Skeletal muscle tissue (tissue), 3 donors: ENCODE measurements at regions not wholly inside any gene's neighbourhood (a gene's known extent, or its start where the extent isn't known, plus 50 kb on each side); places are given as distances from the start of the nearest gene placed in this dataset.
A peak's percentile ranks its signal among the peaks of the same experiment; 100 is the strongest.
"Not testable (repeated sequence)": the region's sequence is repeated elsewhere in the genome, so short reads cannot be mapped to it uniquely, and the experiment has no call there.

Source experiments
- H3K27ac ChIP-seq: one replicate; pipeline ENCODE4 v1.7.0; 2013; ENCODE audit warnings: mild to moderate bottlenecking, low read depth, low read length, inconsistent platforms
- H3K27me3 ChIP-seq, 3 donors: one replicate each; pipeline ENCODE4 v1.7.0; 2013; ENCODE audit warnings: low read length in 3 of 3; ENCODE audit not compliant: control insufficient read depth in 3 of 3, insufficient read depth in 3 of 3
- H3K36me3 ChIP-seq, 3 donors: one replicate each; pipeline ENCODE4 v1.7.0; 2013; ENCODE audit warnings: low read length in 3 of 3; ENCODE audit not compliant: control insufficient read depth in 3 of 3, insufficient read depth in 3 of 3
- H3K4me1 ChIP-seq, 3 donors: one replicate each; pipeline ENCODE4 v1.7.0; 2013; ENCODE audit warnings: low read length in 3 of 3, mild to moderate bottlenecking in 3 of 3; ENCODE audit not compliant: control insufficient read depth in 3 of 3, insufficient read depth in 3 of 3
- H3K4me3 ChIP-seq, 3 donors: one replicate each; pipeline ENCODE4 v1.7.0; 2013; ENCODE audit warnings: low read length in 3 of 3
- H3K9ac ChIP-seq, 3 donors: one replicate each; pipeline ENCODE4 v1.7.0; 2013; ENCODE audit warnings: low read length in 3 of 3, mild to moderate bottlenecking in 3 of 3, moderate library complexity in 2 of 3, low read depth in 1 of 3
- H3K9me3 ChIP-seq, 3 donors: one replicate each; pipeline ENCODE4 v1.7.0; 2013; ENCODE audit warnings: low read length in 3 of 3; ENCODE audit not compliant: control insufficient read depth in 3 of 3
- donor health status: Osteomylitis.

- H3K9ac ChIP-seq, H3K27me3 ChIP-seq, H3K4me3 ChIP-seq, H3K36me3 ChIP-seq, H3K4me1 ChIP-seq, H3K9me3 ChIP-seq, H3K27ac ChIP-seq: not testable (repeated sequence)
Measured at GRCh38 chr3:180786227-180786626, 106.9 kb upstream of the CCDC39 start.

GRCh38 chr3:180789774-180790173 is 110.5 kb upstream of the CCDC39 start:
- Histone ChIP-seq H3K27me3 (no peaks in the 10 kb centered on the region), H3K36me3 (no peaks in the 10 kb centered on the region), H3K9me3 (no peaks in the 10 kb centered on the region), H3K27ac (no peak overlapping the region), H3K4me3 (no peak overlapping the region), H3K9ac (no peak overlapping the region), H3K4me1 (no peaks in the 10 kb centered on the region)

GRCh38 chr3:180798197-180798596 is 114.3 kb upstream of the FXR1 start:
- Histone ChIP-seq H3K27ac (no peak overlapping the region), H3K9me3 (no peaks in the 10 kb centered on the region), H3K36me3 (no peaks in the 10 kb centered on the region), H3K4me1 (no peaks in the 10 kb centered on the region), H3K27me3 (no peaks in the 10 kb centered on the region), H3K9ac (no peak overlapping the region), H3K4me3 (no peak overlapping the region)

- no peak overlapping the region for H3K27ac ChIP-seq
Measured at GRCh38 chr3:180802837-180803236, 109.6 kb upstream of the FXR1 start.

GRCh38 chr3:180804916-180805315 is 107.6 kb upstream of the FXR1 start:
- Histone ChIP-seq H3K4me3 (peak overlapping the region in 2 of 3 donors; percentile 10), H3K36me3 (no peaks in the 10 kb centered on the region), H3K27me3 (no peaks in the 10 kb centered on the region), H3K9me3 (no peaks in the 10 kb centered on the region), H3K27ac (no peak overlapping the region), H3K9ac (peak overlapping the region; percentile 24 to 36 (median 25)), H3K4me1 (peaks cover 3 to 17% (median 3%) of the 10 kb centered on the region in 3 donors)

More at GRCh38 chr3:180802837-180803236, 109.6 kb upstream of the FXR1 start:
- Histone ChIP-seq H3K27me3 (no peaks in the 10 kb centered on the region), H3K4me1 (peaks cover 0 to 5% (median 0%) of the 10 kb centered on the region in 3 donors), H3K4me3 (no peak overlapping the region), H3K9ac (no peak overlapping the region), H3K9me3 (no peaks in the 10 kb centered on the region), H3K36me3 (no peaks in the 10 kb centered on the region)

- Histone ChIP-seq H3K9ac (no peak overlapping the region), H3K4me3 (no peak overlapping the region), H3K27ac (peak overlapping the region; percentile 28), H3K4me1 (peaks cover 3 to 17% (median 3%) of the 10 kb centered on the region in 3 donors), H3K9me3 (no peaks in the 10 kb centered on the region), H3K36me3 (no peaks in the 10 kb centered on the region), H3K27me3 (no peaks in the 10 kb centered on the region)
Measured at GRCh38 chr3:180808823-180809575, 103.5 kb upstream of the FXR1 start.

- H3K36me3 ChIP-seq: peaks cover 0 to 2% (median 0%) of the 10 kb centered on the region in 3 donors
- no peak overlapping the region for H3K27ac ChIP-seq
- no peaks in the 10 kb centered on the region for H3K9me3 ChIP-seq
- H3K4me3 ChIP-seq: no peak overlapping the region
- no peaks in the 10 kb centered on the region for H3K27me3 ChIP-seq
- no peak overlapping the region for H3K9ac ChIP-seq
- no peaks in the 10 kb centered on the region for H3K4me1 ChIP-seq
Measured at GRCh38 chr3:180820400-180820799, 92.1 kb upstream of the FXR1 start.

- Histone ChIP-seq H3K27ac (no peak overlapping the region), H3K4me3 (no peak overlapping the region), H3K4me1 (no peaks in the 10 kb centered on the region), H3K36me3 (no peaks in the 10 kb centered on the region), H3K9ac (no peak overlapping the region), H3K9me3 (no peaks in the 10 kb centered on the region), H3K27me3 (no peaks in the 10 kb centered on the region)
Measured at GRCh38 chr3:180825964-180826363, 86.5 kb upstream of the FXR1 start.

- no peak overlapping the region for H3K4me3 ChIP-seq
- H3K9ac ChIP-seq: no peak overlapping the region
- no peaks in the 10 kb centered on the region for H3K36me3 ChIP-seq
- no peaks in the 10 kb centered on the region for H3K4me1 ChIP-seq
- no peak overlapping the region for H3K27ac ChIP-seq
- no peaks in the 10 kb centered on the region for H3K27me3 ChIP-seq
- H3K9me3 ChIP-seq: no peaks in the 10 kb centered on the region
Measured at GRCh38 chr3:180827171-180827570, 85.3 kb upstream of the FXR1 start.

GRCh38 chr3:180828001-180828720 is 84.3 kb upstream of the FXR1 start:
- no peak overlapping the region for H3K4me3 ChIP-seq
- H3K9me3 ChIP-seq: no peaks in the 10 kb centered on the region
- no peak overlapping the region for H3K9ac ChIP-seq
- no peak overlapping the region for H3K27ac ChIP-seq
- no peaks in the 10 kb centered on the region for H3K27me3 ChIP-seq
- H3K36me3 ChIP-seq: no peaks in the 10 kb centered on the region
- H3K4me1 ChIP-seq: no peaks in the 10 kb centered on the region
